ENCODE measurements at regions not wholly inside any gene's neighbourhood (a gene's known extent, or its start where the extent isn't known, plus 50 kb on each side); places are given as distances from the start of the nearest gene placed in this dataset.

GRCh38 chr16:51550800-51551347 is 399.8 kb upstream of the SALL1 start:
- no peak overlapping the region for H3K9ac ChIP-seq (ENCODE audit: low read length in 5 of 5)
- peaks cover 0 to 4% (median 0%) of the 10 kb centered on the region in 5 donors for H3K4me1 ChIP-seq (ENCODE audit: control insufficient read depth in 5 of 5, insufficient read depth in 5 of 5, low read length in 5 of 5)
- no peaks in the 10 kb centered on the region for H3K36me3 ChIP-seq (ENCODE audit: control insufficient read depth in 5 of 5, insufficient read depth in 5 of 5, low read length in 5 of 5)
- no peak overlapping the region for H3K4me3 ChIP-seq (ENCODE audit: low read depth in 1 of 5, low read length in 5 of 5)
- H3K27ac ChIP-seq (ENCODE audit: low read depth, low read length) = no peak overlapping the region
- peaks cover 0 to 5% (median 0%) of the 10 kb centered on the region in 5 donors for H3K9me3 ChIP-seq (ENCODE audit: control insufficient read depth in 5 of 5, low read length in 5 of 5)
- H3K27me3 ChIP-seq (ENCODE audit: control insufficient read depth in 5 of 5, insufficient read depth in 4 of 5, low read length in 5 of 5) = peaks cover 0 to 4% (median 2%) of the 10 kb centered on the region in 5 donors

GRCh38 chr16:51549836-51550235 is 398.8 kb upstream of the SALL1 start:
- Histone ChIP-seq H3K36me3 (ENCODE audit: control insufficient read depth in 5 of 5, insufficient read depth in 5 of 5, low read length in 5 of 5) (no peaks in the 10 kb centered on the region), H3K9me3 (ENCODE audit: control insufficient read depth in 5 of 5, low read length in 5 of 5) (peaks cover 0 to 5% (median 0%) of the 10 kb centered on the region in 5 donors), H3K27ac (ENCODE audit: low read depth, low read length) (no peak overlapping the region), H3K9ac (ENCODE audit: low read length in 5 of 5) (no peak overlapping the region), H3K27me3 (ENCODE audit: control insufficient read depth in 5 of 5, insufficient read depth in 4 of 5, low read length in 5 of 5) (peaks cover 0 to 4% (median 3%) of the 10 kb centered on the region in 5 donors), H3K4me3 (ENCODE audit: low read depth in 1 of 5, low read length in 5 of 5) (no peak overlapping the region), H3K4me1 (ENCODE audit: control insufficient read depth in 5 of 5, insufficient read depth in 5 of 5, low read length in 5 of 5) (peaks cover 0 to 4% (median 0%) of the 10 kb centered on the region in 5 donors)

- peaks cover 0 to 5% (median 0%) of the 10 kb centered on the region in 5 donors for H3K9me3 ChIP-seq (ENCODE audit: control insufficient read depth in 5 of 5, low read length in 5 of 5)
- no peak overlapping the region for H3K9ac ChIP-seq (ENCODE audit: low read length in 5 of 5)
- H3K4me3 ChIP-seq (ENCODE audit: low read depth in 1 of 5, low read length in 5 of 5) = no peak overlapping the region
- H3K36me3 ChIP-seq (ENCODE audit: control insufficient read depth in 5 of 5, insufficient read depth in 5 of 5, low read length in 5 of 5) = no peaks in the 10 kb centered on the region
- no peaks in the 10 kb centered on the region for H3K4me1 ChIP-seq (ENCODE audit: control insufficient read depth in 5 of 5, insufficient read depth in 5 of 5, low read length in 5 of 5)
- H3K27me3 ChIP-seq (ENCODE audit: control insufficient read depth in 5 of 5, insufficient read depth in 4 of 5, low read length in 5 of 5) = peaks cover 0 to 4% (median 0%) of the 10 kb centered on the region in 5 donors
- no peak overlapping the region for H3K27ac ChIP-seq (ENCODE audit: low read depth, low read length)
Measured at GRCh38 chr16:51545951-51546350, 394.9 kb upstream of the SALL1 start.

- Histone ChIP-seq H3K9me3 (ENCODE audit: control insufficient read depth in 5 of 5, low read length in 5 of 5) (peaks cover 0 to 5% (median 0%) of the 10 kb centered on the region in 5 donors), H3K27me3 (ENCODE audit: control insufficient read depth in 5 of 5, insufficient read depth in 4 of 5, low read length in 5 of 5) (peaks cover 0 to 4% (median 0%) of the 10 kb centered on the region in 5 donors), H3K4me1 (ENCODE audit: control insufficient read depth in 5 of 5, insufficient read depth in 5 of 5, low read length in 5 of 5) (no peaks in the 10 kb centered on the region), H3K27ac (ENCODE audit: low read depth, low read length) (no peak overlapping the region), H3K9ac (ENCODE audit: low read length in 5 of 5) (no peak overlapping the region), H3K36me3 (ENCODE audit: control insufficient read depth in 5 of 5, insufficient read depth in 5 of 5, low read length in 5 of 5) (no peaks in the 10 kb centered on the region), H3K4me3 (ENCODE audit: low read depth in 1 of 5, low read length in 5 of 5) (no peak overlapping the region)
Measured at GRCh38 chr16:51544851-51545467, 393.9 kb upstream of the SALL1 start.

- no peaks in the 10 kb centered on the region for H3K36me3 ChIP-seq (ENCODE audit: control insufficient read depth in 5 of 5, insufficient read depth in 5 of 5, low read length in 5 of 5)
- peaks cover 0 to 4% (median 0%) of the 10 kb centered on the region in 5 donors for H3K27me3 ChIP-seq (ENCODE audit: control insufficient read depth in 5 of 5, insufficient read depth in 4 of 5, low read length in 5 of 5)
- no peaks in the 10 kb centered on the region for H3K4me1 ChIP-seq (ENCODE audit: control insufficient read depth in 5 of 5, insufficient read depth in 5 of 5, low read length in 5 of 5)
- H3K4me3 ChIP-seq (ENCODE audit: low read depth in 1 of 5, low read length in 5 of 5) = no peak overlapping the region
- no peak overlapping the region for H3K9ac ChIP-seq (ENCODE audit: low read length in 5 of 5)
- peaks cover 0 to 5% (median 0%) of the 10 kb centered on the region in 5 donors for H3K9me3 ChIP-seq (ENCODE audit: control insufficient read depth in 5 of 5, low read length in 5 of 5)
- H3K27ac ChIP-seq (ENCODE audit: low read depth, low read length) = no peak overlapping the region
Measured at GRCh38 chr16:51543971-51544370, 392.9 kb upstream of the SALL1 start.

GRCh38 chr16:51542981-51543815 is 392.1 kb upstream of the SALL1 start:
- no peak overlapping the region for H3K9ac ChIP-seq (ENCODE audit: low read length in 5 of 5)
- peaks cover 0 to 4% (median 0%) of the 10 kb centered on the region in 5 donors for H3K27me3 ChIP-seq (ENCODE audit: control insufficient read depth in 5 of 5, insufficient read depth in 4 of 5, low read length in 5 of 5)
- H3K9me3 ChIP-seq (ENCODE audit: control insufficient read depth in 5 of 5, low read length in 5 of 5) = peaks cover 0 to 5% (median 0%) of the 10 kb centered on the region in 5 donors
- H3K27ac ChIP-seq (ENCODE audit: low read depth, low read length) = no peak overlapping the region
- H3K36me3 ChIP-seq (ENCODE audit: control insufficient read depth in 5 of 5, insufficient read depth in 5 of 5, low read length in 5 of 5) = no peaks in the 10 kb centered on the region
- peaks cover 0 to 3% (median 0%) of the 10 kb centered on the region in 5 donors for H3K4me1 ChIP-seq (ENCODE audit: control insufficient read depth in 5 of 5, insufficient read depth in 5 of 5, low read length in 5 of 5)
- H3K4me3 ChIP-seq (ENCODE audit: low read depth in 1 of 5, low read length in 5 of 5) = no peak overlapping the region

- peaks cover 0 to 3% (median 0%) of the 10 kb centered on the region in 5 donors for H3K4me1 ChIP-seq (ENCODE audit: control insufficient read depth in 5 of 5, insufficient read depth in 5 of 5, low read length in 5 of 5)
Measured at GRCh38 chr16:51540259-51540658, 389.2 kb upstream of the SALL1 start.

GRCh38 chr16:51538707-51539498 is 387.8 kb upstream of the SALL1 start:
- H3K27me3 ChIP-seq (ENCODE audit: control insufficient read depth in 5 of 5, insufficient read depth in 4 of 5, low read length in 5 of 5) = no peaks in the 10 kb centered on the region
- H3K4me1 ChIP-seq (ENCODE audit: control insufficient read depth in 5 of 5, insufficient read depth in 5 of 5, low read length in 5 of 5) = peaks cover 0 to 3% (median 0%) of the 10 kb centered on the region in 5 donors
- no peaks in the 10 kb centered on the region for H3K36me3 ChIP-seq (ENCODE audit: control insufficient read depth in 5 of 5, insufficient read depth in 5 of 5, low read length in 5 of 5)
- H3K27ac ChIP-seq (ENCODE audit: low read depth, low read length) = no peak overlapping the region
- no peak overlapping the region for H3K9ac ChIP-seq (ENCODE audit: low read length in 5 of 5)
- H3K9me3 ChIP-seq (ENCODE audit: control insufficient read depth in 5 of 5, low read length in 5 of 5) = no peaks in the 10 kb centered on the region
- no peak overlapping the region for H3K4me3 ChIP-seq (ENCODE audit: low read depth in 1 of 5, low read length in 5 of 5)

More at GRCh38 chr16:51540259-51540658, 389.2 kb upstream of the SALL1 start:
- no peak overlapping the region for H3K9ac ChIP-seq (ENCODE audit: low read length in 5 of 5)
- no peak overlapping the region for H3K27ac ChIP-seq (ENCODE audit: low read depth, low read length)
- H3K36me3 ChIP-seq (ENCODE audit: control insufficient read depth in 5 of 5, insufficient read depth in 5 of 5, low read length in 5 of 5) = no peaks in the 10 kb centered on the region
- H3K4me3 ChIP-seq (ENCODE audit: low read depth in 1 of 5, low read length in 5 of 5) = no peak overlapping the region
- no peaks in the 10 kb centered on the region for H3K9me3 ChIP-seq (ENCODE audit: control insufficient read depth in 5 of 5, low read length in 5 of 5)
- no peaks in the 10 kb centered on the region for H3K27me3 ChIP-seq (ENCODE audit: control insufficient read depth in 5 of 5, insufficient read depth in 4 of 5, low read length in 5 of 5)

GRCh38 chr16:51535591-51535990 is 384.5 kb upstream of the SALL1 start:
- no peak overlapping the region for H3K9ac ChIP-seq (ENCODE audit: low read length in 5 of 5)

More at GRCh38 chr16:51535591-51535990, 384.5 kb upstream of the SALL1 start:
- Histone ChIP-seq H3K27ac (ENCODE audit: low read depth, low read length) (no peak overlapping the region), H3K27me3 (ENCODE audit: control insufficient read depth in 5 of 5, insufficient read depth in 4 of 5, low read length in 5 of 5) (no peaks in the 10 kb centered on the region), H3K36me3 (ENCODE audit: control insufficient read depth in 5 of 5, insufficient read depth in 5 of 5, low read length in 5 of 5) (no peaks in the 10 kb centered on the region), H3K4me1 (ENCODE audit: control insufficient read depth in 5 of 5, insufficient read depth in 5 of 5, low read length in 5 of 5) (peaks cover 0 to 3% (median 0%) of the 10 kb centered on the region in 5 donors), H3K4me3 (ENCODE audit: low read depth in 1 of 5, low read length in 5 of 5) (no peak overlapping the region), H3K9me3 (ENCODE audit: control insufficient read depth in 5 of 5, low read length in 5 of 5) (no peaks in the 10 kb centered on the region)

Measured in subcutaneous abdominal adipose tissue (tissue), 5 donors.